Endothelial cell of umbilical vein (primary cell): ENCODE measurements at regions not wholly inside any gene's neighbourhood (a gene's known extent, or its start where the extent isn't known, plus 50 kb on each side); places are given as distances from the start of the nearest gene placed in this dataset.

ENCODE experiments used
- BruUV-seq: library from RNA; stranded (reverse); fragments of 400-500 nt; replicated peaks from 2 replicates; lab custom pipeline; 2021; lab: Mats Ljungman, UMichigan
- CTCF ChIA-PET: fragments of 300-600, 350-600 bp; sonication (Branson Sonifier 250); formaldehyde crosslinking; loops from one replicate; lab custom pipeline; 2021; ENCODE audit warnings: antibody characterized with exemption, inconsistent platforms; lab: Charles Lee
- POLR2A ChIA-PET: fragments of 300-600, 350-600 bp; sonication (Branson Sonifier 250); formaldehyde crosslinking; loops from one replicate; lab custom pipeline; 2021; ENCODE audit warnings: antibody characterized with exemption, inconsistent platforms; lab: Charles Lee
- DNase-seq: peaks from one replicate; pipeline ENCODE4 v3.0.0-alpha.2; 2011; ENCODE audit warnings: low read depth, low spot score
- FAIRE-seq: peaks from 2 replicates; lab custom pipeline; 2011; peaks lifted over from hg19 to GRCh38; lab: Jason Lieb, UNC
- H2AFZ ChIP-seq: 2 replicates; pipeline ENCODE4 v1.6.0; 2012; ENCODE audit warnings: low read depth, low read length, control low read depth, inconsistent platforms
- H3K27ac ChIP-seq: 2 replicates; pipeline ENCODE4 v1.5.1; 2011; ENCODE audit warnings: low read depth, mild to moderate bottlenecking, control low read depth, low read length, moderate library complexity; ENCODE audit not compliant: insufficient read depth
- H3K27me3 ChIP-seq, 2 experiments: 2 replicates each; pipeline versions ENCODE4 v1.6.0 to v1.6.1; 2011; ENCODE audit warnings: low read length in 2 of 2, mixed read lengths in 1 of 2; ENCODE audit not compliant: control insufficient read depth in 2 of 2, insufficient read depth in 2 of 2
- H3K36me3 ChIP-seq, 2 experiments: 2 replicates in 1 of 2; 3 replicates in 1 of 2; pipeline ENCODE4 v1.5.1; 2011; ENCODE audit warnings: low read length in 2 of 2, mild to moderate bottlenecking in 1 of 2, moderate library complexity in 1 of 2; ENCODE audit not compliant: control insufficient read depth in 2 of 2, insufficient read depth in 2 of 2; ENCODE audit errors: extremely low read depth in 1 of 2
- H3K4me1 ChIP-seq: 3 replicates; pipeline ENCODE4 v1.5.1; 2011; ENCODE audit warnings: mild to moderate bottlenecking, low read length; ENCODE audit not compliant: control insufficient read depth, insufficient read depth; ENCODE audit errors: extremely low read depth
- H3K4me2 ChIP-seq: 2 replicates; pipeline ENCODE4 v1.6.1; 2011; ENCODE audit warnings: low read length, control low read depth, mixed read lengths; ENCODE audit not compliant: insufficient read depth
- H3K4me3 ChIP-seq, 3 experiments: fragments of 200-600 bp in 1 of 3; sonication (generic), shearing (Covaris generic) in 1 of 3; replicated peaks in 1 of 3; 2 replicates each; pipeline ENCODE4 v1.5.1; 2011 to 2016; ENCODE audit warnings: control low read depth in 3 of 3, low read length in 3 of 3, mild to moderate bottlenecking in 2 of 3, inconsistent platforms in 1 of 3, low read depth in 1 of 3, moderate library complexity in 1 of 3; ENCODE audit not compliant: insufficient read depth in 1 of 3
- H3K79me2 ChIP-seq: 2 replicates; pipeline ENCODE4 v1.6.0; 2012; ENCODE audit warnings: low read length, inconsistent platforms; ENCODE audit not compliant: control insufficient read depth, insufficient read depth
- H3K9ac ChIP-seq: replicated peaks from 2 replicates; pipeline ENCODE3; 2011; ENCODE audit warnings: low read length, control low read depth; ENCODE audit not compliant: insufficient read depth; ENCODE audit errors: extremely low read depth
- H3K9me1 ChIP-seq: replicated peaks from 3 replicates; pipeline ENCODE4 v1.6.0; 2011; ENCODE audit warnings: mild to moderate bottlenecking, low read length; ENCODE audit not compliant: control insufficient read depth, insufficient read depth; ENCODE audit errors: extremely low read depth
- H3K9me3 ChIP-seq: replicated peaks from 2 replicates; pipeline ENCODE4 v1.5.1; 2012; ENCODE audit warnings: low read length, inconsistent platforms; ENCODE audit not compliant: control insufficient read depth, insufficient read depth
- H4K20me1 ChIP-seq: replicated peaks from 2 replicates; pipeline ENCODE3; 2011; ENCODE audit warnings: mild to moderate bottlenecking, low read length; ENCODE audit not compliant: control insufficient read depth, insufficient read depth; ENCODE audit errors: extremely low read depth
- CTCF ChIP-seq, 2 donors: IDR thresholded peaks; 1 replicate in 1 of 2; 2 replicates in 1 of 2; pipeline ENCODE4 v1.5.1; 2011; ENCODE audit warnings: low read length in 2 of 2, mild to moderate bottlenecking in 2 of 2, moderate library complexity in 2 of 2, control low read depth in 1 of 2, inconsistent platforms in 1 of 2, low read depth in 1 of 2; ENCODE audit not compliant: insufficient read depth in 1 of 2; ENCODE audit errors: extremely low read depth in 1 of 2
- EZH2 ChIP-seq: IDR thresholded peaks from 2 replicates; pipeline ENCODE4 v1.6.1; 2012; ENCODE audit warnings: borderline replicate concordance, low read depth, mild to moderate bottlenecking, moderate library complexity, low read length, inconsistent platforms; ENCODE audit not compliant: severe bottlenecking
- FOS ChIP-seq: IDR thresholded peaks from 2 replicates; pipeline ENCODE4 v1.6.1; 2011; ENCODE audit warnings: mild to moderate bottlenecking, low read length, moderate library complexity, borderline replicate concordance; ENCODE audit not compliant: insufficient read depth
- GATA2 ChIP-seq: IDR thresholded peaks from 2 replicates; pipeline ENCODE4 v1.7.0; 2011; ENCODE audit warnings: low read depth, mild to moderate bottlenecking, moderate library complexity, mixed read lengths, low read length; ENCODE audit not compliant: insufficient read length, insufficient read depth
- JUN ChIP-seq: IDR thresholded peaks from 2 replicates; pipeline ENCODE4 v1.6.1; 2011; ENCODE audit warnings: borderline replicate concordance, low read depth; ENCODE audit not compliant: insufficient read length, insufficient read depth
- MYC ChIP-seq: IDR thresholded peaks from one replicate; pipeline ENCODE4 v1.6.1; 2011; ENCODE audit warnings: mild to moderate bottlenecking, low read depth, low read length
- POLR2A ChIP-seq: IDR thresholded peaks from 2 replicates; pipeline ENCODE4 v1.6.1; 2012; ENCODE audit warnings: low read depth, mild to moderate bottlenecking, control low read depth, low read length
- POLR2AphosphoS5 ChIP-seq: IDR thresholded peaks from 2 replicates; pipeline ENCODE4 v1.6.1; 2012; ENCODE audit warnings: low read depth, mild to moderate bottlenecking, control low read depth, low read length, moderate library complexity; ENCODE audit not compliant: insufficient read depth
- dilution Hi-C: fragments of 300-500 bp; cut with MboI; formaldehyde crosslinking; loops from one replicate; pipeline ENCODE4 v1.15.0; 2019; ENCODE audit warnings: low sequenced_read_pairs; ENCODE audit not compliant: extremely low pct_ligation_motif_present
- intact Hi-C: fragments of 100-400 bp; cut with micrococcal nuclease; formaldehyde crosslinking; loops from one replicate; pipeline ENCODE4 v1.10.0; 2022
- TF ChIP-seq, protein P1 (sequence below): IDR thresholded peaks from 2 replicates; pipeline ENCODE4 v1.6.1; 2011; ENCODE audit not compliant: insufficient read depth, insufficient read length

DNA sequence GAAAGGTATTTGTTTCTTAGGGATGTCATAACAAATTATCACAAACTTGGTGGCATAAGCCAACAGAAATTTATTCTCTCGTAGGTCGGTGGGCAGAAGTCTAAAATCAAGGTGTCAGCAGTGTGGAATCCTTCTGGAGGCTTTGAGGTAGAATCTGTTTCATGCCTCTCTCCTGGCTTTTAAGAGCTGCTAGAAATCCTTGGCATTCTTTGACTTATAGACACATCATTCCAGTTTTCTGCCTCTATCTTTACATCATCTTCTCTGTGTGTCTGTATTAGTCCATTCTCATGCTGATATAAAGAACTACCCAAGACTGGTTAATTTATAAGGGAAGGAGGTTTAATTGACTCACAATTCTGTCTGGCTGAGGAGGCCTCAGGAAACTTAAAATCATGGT is 488.1 kb upstream of the PAPPA start:
- BruUV-seq: no TSS peak
- H3K9ac ChIP-seq: no peak overlapping the region
- dilution Hi-C loops: no loop called here

More for the DNA sequence above, 488.1 kb upstream of the PAPPA start:
- no peak for FAIRE-seq
- Histone ChIP-seq H4K20me1 (no peaks in the 10 kb centered on the region), H2AFZ (no peak overlapping the region), H3K4me1 (no peaks in the 10 kb centered on the region), H3K36me3 (no peaks in the 10 kb centered on the region), H3K9me3 (no peaks in the 10 kb centered on the region), H3K4me3 (no peak overlapping the region), H3K79me2 (no peaks in the 10 kb centered on the region), H3K27me3 (no peaks in the 10 kb centered on the region), H3K9me1 (no peaks in the 10 kb centered on the region), H3K27ac (no peak overlapping the region), H3K4me2 (no peak overlapping the region)
- ChIA-PET POLR2A (no interaction called here), CTCF (no interaction called here)
- DNase-seq: no peak
- intact Hi-C loops: no loop called here
- TF ChIP-seq GATA2 (no peak), JUN (no peak), EZH2 (no peak), FOS (no peak), POLR2AphosphoS5 (no peak), MYC (no peak), POLR2A (no peak), CTCF (IDR thresholded peaks at IDR 0.05; ENCODE audit: extremely low read depth in 1 of 2, insufficient read depth in 1 of 2, low read depth in 1 of 2, low read length in 2 of 2) (no peak)
- TF ChIP-seq, protein P1, sequence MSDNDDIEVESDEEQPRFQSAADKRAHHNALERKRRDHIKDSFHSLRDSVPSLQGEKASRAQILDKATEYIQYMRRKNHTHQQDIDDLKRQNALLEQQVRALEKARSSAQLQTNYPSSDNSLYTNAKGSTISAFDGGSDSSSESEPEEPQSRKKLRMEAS: no peak
